ENCODE measurements at regions not wholly inside any gene's neighbourhood (a gene's known extent, or its start where the extent isn't known, plus 50 kb on each side); places are given as distances from the start of the nearest gene placed in this dataset.

DNA sequence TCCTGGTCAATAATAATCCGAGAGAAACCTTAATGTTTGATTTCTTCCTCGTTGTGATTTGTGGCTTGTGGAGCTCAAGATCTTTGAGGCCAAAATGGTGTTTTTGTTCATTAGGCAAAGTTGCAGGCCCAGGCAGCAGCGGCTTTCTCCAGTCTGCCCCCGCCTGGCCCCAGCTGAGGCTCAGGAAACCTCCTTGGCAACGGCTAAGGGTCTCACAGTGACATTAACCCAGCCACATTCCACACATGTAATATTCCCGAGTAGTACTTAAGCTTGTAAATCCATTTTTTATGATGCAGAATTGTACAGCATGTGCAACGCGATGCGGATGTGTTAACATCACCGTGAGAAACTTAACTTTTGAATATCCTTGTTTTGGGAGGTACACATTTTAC, 200.1 kb downstream of the BCL11A start:
- no peak for DNase-seq
- Mint-ChIP-seq H3K27ac (no peak overlapping the region), H3K36me3 (ENCODE audit: low read depth) (no peaks in the 10 kb centered on the region), H3K27me3 (ENCODE audit: insufficient read depth) (peaks cover 12% of the 10 kb centered on the region), H3K4me1 (ENCODE audit: low read depth) (no peaks in the 10 kb centered on the region), H3K4me3 (no peak overlapping the region), H3K9me3 (no peaks in the 10 kb centered on the region)
- TF ChIP-seq, protein P1, sequence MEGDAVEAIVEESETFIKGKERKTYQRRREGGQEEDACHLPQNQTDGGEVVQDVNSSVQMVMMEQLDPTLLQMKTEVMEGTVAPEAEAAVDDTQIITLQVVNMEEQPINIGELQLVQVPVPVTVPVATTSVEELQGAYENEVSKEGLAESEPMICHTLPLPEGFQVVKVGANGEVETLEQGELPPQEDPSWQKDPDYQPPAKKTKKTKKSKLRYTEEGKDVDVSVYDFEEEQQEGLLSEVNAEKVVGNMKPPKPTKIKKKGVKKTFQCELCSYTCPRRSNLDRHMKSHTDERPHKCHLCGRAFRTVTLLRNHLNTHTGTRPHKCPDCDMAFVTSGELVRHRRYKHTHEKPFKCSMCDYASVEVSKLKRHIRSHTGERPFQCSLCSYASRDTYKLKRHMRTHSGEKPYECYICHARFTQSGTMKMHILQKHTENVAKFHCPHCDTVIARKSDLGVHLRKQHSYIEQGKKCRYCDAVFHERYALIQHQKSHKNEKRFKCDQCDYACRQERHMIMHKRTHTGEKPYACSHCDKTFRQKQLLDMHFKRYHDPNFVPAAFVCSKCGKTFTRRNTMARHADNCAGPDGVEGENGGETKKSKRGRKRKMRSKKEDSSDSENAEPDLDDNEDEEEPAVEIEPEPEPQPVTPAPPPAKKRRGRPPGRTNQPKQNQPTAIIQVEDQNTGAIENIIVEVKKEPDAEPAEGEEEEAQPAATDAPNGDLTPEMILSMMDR (IDR thresholded peaks at IDR 0.05), result no peak

DNA sequence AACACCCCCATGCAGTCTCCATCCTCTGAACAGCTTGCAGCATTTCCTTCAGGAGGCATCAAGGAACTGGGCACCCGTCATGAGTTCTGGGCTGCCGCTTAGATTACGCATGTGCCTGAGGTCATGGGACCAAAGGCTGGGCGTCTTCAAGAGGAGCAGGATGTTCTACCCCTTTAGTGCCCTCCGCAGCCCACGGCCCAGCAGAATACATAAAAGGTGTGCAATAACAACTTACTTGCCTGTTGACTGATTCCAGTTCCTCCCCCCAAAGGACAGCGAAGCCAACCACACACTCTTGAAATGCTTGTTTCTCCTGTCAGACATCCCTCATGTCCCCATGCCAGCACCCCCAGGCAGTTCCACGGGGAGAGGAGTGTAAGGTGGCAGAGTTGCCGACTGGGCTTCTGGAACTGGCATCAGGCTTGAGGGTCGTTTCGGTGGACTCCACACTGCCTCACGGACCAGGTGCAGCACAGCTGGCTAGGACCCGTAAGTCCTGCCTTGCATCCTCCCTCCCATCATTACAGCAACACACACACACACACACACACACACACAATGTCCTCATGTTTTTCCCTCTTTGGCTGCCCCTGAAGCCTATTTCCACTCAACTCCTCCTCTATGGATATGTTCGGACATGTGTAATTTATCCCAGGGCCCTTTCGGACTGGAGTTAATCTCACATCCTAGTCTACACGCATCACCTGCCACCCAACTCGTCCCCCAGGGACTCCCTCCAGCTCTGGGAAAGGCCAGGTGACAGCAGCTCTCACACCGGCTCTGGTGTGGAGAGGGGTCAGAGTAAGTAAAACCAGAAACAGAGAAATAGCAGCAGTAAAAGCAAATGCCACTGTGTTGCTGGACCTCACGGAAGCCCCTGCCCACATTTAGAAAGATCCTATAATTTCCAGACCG, 200.7 kb downstream of the BCL11A start:
- no peaks in the 10 kb centered on the region for H3K9me3 Mint-ChIP-seq
- TF ChIP-seq, protein P1 (IDR thresholded peaks at IDR 0.05), result no peak
- H3K36me3 Mint-ChIP-seq (ENCODE audit: low read depth), result no peaks in the 10 kb centered on the region
- DNase-seq, result no peak
- no peak overlapping the region for H3K27ac Mint-ChIP-seq
- H3K4me1 Mint-ChIP-seq (ENCODE audit: low read depth), result no peaks in the 10 kb centered on the region
- no peak overlapping the region for H3K4me3 Mint-ChIP-seq
- peaks cover 12% of the 10 kb centered on the region for H3K27me3 Mint-ChIP-seq (ENCODE audit: insufficient read depth)

DNA sequence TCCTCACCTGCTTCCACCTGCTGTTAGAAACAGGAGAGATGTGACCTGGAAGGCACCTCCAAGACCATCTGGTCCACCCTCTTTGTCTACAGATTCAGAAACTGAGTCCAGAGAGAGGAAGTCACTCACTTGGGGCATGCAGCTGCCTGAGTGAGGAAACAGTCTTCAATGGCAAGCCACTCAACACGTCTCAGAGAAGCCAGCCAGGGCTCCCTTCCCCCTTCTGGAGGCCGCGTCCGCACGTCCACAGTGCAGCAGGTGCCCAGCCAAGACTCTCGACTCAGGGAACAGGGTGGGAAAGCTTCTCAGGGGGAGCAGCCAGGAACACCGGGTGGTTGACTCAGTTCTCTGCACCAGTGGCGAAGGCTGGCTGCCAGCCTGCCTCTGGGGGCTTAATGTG, 201.7 kb downstream of the BCL11A start:
- DNase-seq, result no peak
- H3K27ac Mint-ChIP-seq, result no peak overlapping the region
- H3K4me3 Mint-ChIP-seq, result no peak overlapping the region
- H3K4me1 Mint-ChIP-seq (ENCODE audit: low read depth), result no peaks in the 10 kb centered on the region
- H3K27me3 Mint-ChIP-seq (ENCODE audit: insufficient read depth), result peaks cover 12% of the 10 kb centered on the region
- TF ChIP-seq, protein P1 (IDR thresholded peaks at IDR 0.05), result no peak
- no peaks in the 10 kb centered on the region for H3K36me3 Mint-ChIP-seq (ENCODE audit: low read depth)
- no peaks in the 10 kb centered on the region for H3K9me3 Mint-ChIP-seq

DNA sequence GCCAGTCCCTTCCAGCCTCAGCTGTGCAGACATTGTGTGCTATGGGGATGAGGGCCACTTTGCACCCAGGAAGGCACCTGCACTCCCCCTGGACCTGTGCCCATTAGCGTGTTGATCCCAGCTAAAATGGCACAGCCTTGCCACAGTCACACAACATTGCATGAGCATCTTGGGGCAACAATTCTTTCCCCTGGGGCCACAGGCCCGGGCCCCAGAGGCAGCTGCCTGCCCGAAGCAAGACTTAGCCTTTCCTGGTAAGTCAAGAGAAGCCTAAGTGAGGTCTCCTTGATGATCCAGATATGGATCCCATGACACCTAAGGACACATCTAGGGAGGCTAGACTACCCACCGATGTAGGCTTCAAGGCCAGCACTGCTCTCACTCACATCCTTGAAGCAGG, 202.1 kb downstream of the BCL11A start:
- H3K9me3 Mint-ChIP-seq, result no peaks in the 10 kb centered on the region
- TF ChIP-seq, protein P1 (IDR thresholded peaks at IDR 0.05), result no peak
- H3K4me3 Mint-ChIP-seq, result no peak overlapping the region
- H3K27me3 Mint-ChIP-seq (ENCODE audit: insufficient read depth), result peaks cover 12% of the 10 kb centered on the region
- H3K36me3 Mint-ChIP-seq (ENCODE audit: low read depth), result no peaks in the 10 kb centered on the region
- H3K27ac Mint-ChIP-seq, result no peak overlapping the region
- no peaks in the 10 kb centered on the region for H3K4me1 Mint-ChIP-seq (ENCODE audit: low read depth)
- no peak for DNase-seq

DNA sequence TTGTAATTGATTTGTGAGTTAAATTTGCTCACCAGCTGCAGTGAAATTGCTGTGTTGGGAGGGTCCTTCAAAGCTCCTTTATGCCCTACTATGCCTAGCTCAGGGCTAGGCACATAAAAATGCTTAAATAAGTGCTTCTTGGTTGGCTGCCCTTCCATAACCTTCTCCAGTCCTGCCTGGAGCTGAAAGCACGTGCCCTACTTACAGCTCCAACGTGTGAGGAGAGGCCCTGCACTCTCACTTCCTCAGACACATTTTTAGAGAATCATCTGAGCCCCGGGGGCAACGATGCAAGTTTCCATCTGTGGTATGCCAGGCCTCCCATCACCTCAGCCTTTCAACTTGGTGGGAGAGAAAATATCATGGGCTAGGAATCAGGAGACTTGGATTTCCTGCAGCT, 202.7 kb downstream of the BCL11A start:
- DNase-seq, result no peak
- Mint-ChIP-seq H3K9me3 (no peaks in the 10 kb centered on the region), H3K36me3 (ENCODE audit: low read depth) (no peaks in the 10 kb centered on the region), H3K27ac (no peak overlapping the region), H3K27me3 (ENCODE audit: insufficient read depth) (peaks cover 10% of the 10 kb centered on the region), H3K4me3 (no peak overlapping the region), H3K4me1 (ENCODE audit: low read depth) (no peaks in the 10 kb centered on the region)
- TF ChIP-seq, protein P1 (IDR thresholded peaks at IDR 0.05), result no peak

All from HFFc6 (cell line).